IPS-11a (cell line): ENCODE measurements at regions not wholly inside any gene's neighbourhood (a gene's known extent, or its start where the extent isn't known, plus 50 kb on each side); places are given as distances from the start of the nearest gene placed in this dataset.
"Not testable (repeated sequence)": the region's sequence is repeated elsewhere in the genome, so short reads cannot be mapped to it uniquely, and the experiment has no call there.

ENCODE experiments used
- H3K4me3 ChIP-seq: one replicate; pipeline ENCODE4 v1.5.1; 2013; ENCODE audit warnings: low read depth, low read length, control low read depth

GRCh38 chr11:122604621-122605020 lies 50.9 kb upstream of the UBASH3B start:
- no peak overlapping the region for H3K4me3 ChIP-seq

GRCh38 chr11:122601141-122602125 lies 54.1 kb upstream of the UBASH3B start:
- no peak overlapping the region for H3K4me3 ChIP-seq

DNA sequence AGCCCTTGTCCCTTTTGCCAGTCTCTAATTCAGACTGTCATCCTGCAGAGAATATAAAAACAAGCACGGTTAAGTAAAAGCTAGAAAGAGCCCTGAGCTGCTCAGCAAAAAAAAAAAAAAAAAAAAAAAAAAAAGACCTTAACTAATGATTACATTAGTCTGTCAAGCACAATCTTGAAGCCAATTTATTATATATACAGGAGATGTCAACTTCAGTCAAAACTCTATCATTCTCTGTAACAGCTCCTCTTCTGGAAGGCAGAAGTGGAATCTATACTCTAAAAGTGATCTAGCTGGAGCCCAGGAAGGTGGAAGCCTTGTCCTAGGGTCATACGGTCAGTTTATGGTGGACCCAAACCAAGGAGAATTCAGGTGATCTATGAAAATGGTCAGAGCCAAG lies 55.2 kb upstream of the UBASH3B start:
- H3K4me3 ChIP-seq = no peak overlapping the region

DNA sequence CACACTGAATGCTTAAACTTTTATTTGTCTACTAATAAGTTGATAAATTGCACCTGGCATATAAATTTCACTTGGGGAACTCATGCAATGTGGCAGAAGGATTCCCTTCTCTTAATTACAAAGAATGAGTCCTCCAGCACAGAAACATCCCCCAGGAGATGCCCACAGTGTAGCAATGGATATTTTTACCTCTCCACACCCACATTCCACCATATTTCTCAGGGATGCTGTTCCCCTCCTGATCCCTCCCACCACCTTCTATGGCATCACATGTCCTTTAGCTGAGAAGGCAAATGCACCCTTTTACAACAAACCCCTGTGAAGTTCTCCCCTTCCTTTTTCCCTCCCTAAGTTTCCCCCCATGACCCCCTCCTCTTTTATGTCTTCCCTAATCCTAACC lies 56.1 kb upstream of the UBASH3B start:
- no peak overlapping the region for H3K4me3 ChIP-seq

- H3K4me3 ChIP-seq = no peak overlapping the region
Measured at GRCh38 chr11:122598971-122599370, 56.6 kb upstream of the UBASH3B start.

GRCh38 chr11:122597511-122597910 lies 58.0 kb upstream of the UBASH3B start:
- no peak overlapping the region for H3K4me3 ChIP-seq

DNA sequence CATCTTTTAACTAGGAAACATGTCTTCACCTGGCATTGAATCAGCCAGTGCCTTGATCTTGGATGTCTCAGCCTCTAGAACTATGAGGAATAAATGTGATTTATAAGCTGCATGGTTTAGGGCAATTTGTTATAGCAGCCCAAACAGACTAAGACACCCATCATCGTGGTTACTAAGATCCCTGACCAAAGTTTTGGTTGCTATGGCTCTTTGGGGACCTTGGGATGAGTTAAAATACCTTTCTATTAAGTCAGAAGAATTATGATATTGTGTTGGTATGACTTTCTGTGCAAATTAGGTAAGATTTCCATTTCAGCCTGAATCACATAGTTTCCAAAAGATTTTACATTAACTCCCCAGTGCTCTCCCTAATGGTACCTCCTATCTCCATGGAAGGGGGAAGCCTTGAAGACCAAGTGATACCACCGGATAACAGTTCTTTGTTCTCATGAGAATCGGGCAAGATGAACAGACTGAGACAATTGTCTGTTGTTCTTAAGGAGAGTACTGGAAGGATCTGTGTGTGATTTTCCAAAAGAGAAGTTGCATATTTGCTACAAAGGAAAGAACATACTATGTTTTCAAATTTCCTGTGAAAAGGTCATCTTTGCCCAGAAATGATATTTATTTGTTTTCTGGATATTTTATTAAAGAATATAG lies 60.4 kb upstream of the UBASH3B start:
- H3K4me3 ChIP-seq = no peak overlapping the region

GRCh38 chr11:122593473-122594420 lies 61.8 kb upstream of the UBASH3B start:
- H3K4me3 ChIP-seq = no peak overlapping the region

DNA sequence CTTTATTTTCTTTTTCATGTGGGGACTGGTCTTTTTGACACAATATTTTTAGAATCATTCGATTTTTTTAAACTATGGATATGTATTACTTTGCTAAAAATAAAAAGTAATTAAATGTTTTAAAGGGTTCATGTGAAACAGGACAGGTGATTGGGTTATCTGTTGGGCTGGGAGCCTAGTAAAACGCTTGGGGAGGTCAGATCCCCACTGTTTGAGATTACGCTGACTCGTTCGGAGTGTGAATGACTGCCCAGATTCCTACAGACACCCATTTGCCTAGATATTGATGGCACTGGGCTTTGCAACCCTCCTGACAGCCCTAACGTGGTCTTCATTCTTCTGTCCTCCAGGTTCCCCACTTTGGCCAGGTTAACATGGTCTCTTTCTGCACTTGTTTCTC lies 62.9 kb upstream of the UBASH3B start:
- no peak overlapping the region for H3K4me3 ChIP-seq

- no peak overlapping the region for H3K4me3 ChIP-seq
Measured at GRCh38 chr11:122584670-122585069, 70.9 kb upstream of the UBASH3B start.

- H3K4me3 ChIP-seq = not testable (repeated sequence)
Measured at GRCh38 chr11:122580071-122580470, 75.5 kb upstream of the UBASH3B start.

- H3K4me3 ChIP-seq = no peak overlapping the region
Measured at GRCh38 chr11:122578171-122578825, 77.2 kb upstream of the UBASH3B start.

DNA sequence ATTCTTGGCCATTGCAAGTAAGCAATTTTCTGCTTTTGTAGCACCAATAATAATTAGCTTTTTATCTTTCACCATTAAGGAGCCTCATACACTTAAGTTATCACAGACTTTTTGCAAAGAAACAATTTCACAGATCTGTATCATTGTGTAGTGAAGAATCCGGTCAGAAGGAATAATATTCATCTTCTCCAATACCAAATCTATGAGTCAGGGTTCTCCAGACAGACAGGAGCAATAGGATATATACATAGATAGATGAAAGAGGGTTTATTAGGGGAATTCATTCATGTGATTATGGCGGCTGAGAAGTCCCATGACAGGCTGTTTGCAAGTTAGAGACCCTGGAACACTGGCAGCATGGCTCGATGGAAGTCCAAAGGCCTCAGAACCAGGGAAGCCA lies 82.9 kb upstream of the UBASH3B start:
- H3K4me3 ChIP-seq = no peak overlapping the region

GRCh38 chr11:122563761-122564160 lies 91.8 kb upstream of the UBASH3B start:
- H3K4me3 ChIP-seq = no peak overlapping the region

DNA sequence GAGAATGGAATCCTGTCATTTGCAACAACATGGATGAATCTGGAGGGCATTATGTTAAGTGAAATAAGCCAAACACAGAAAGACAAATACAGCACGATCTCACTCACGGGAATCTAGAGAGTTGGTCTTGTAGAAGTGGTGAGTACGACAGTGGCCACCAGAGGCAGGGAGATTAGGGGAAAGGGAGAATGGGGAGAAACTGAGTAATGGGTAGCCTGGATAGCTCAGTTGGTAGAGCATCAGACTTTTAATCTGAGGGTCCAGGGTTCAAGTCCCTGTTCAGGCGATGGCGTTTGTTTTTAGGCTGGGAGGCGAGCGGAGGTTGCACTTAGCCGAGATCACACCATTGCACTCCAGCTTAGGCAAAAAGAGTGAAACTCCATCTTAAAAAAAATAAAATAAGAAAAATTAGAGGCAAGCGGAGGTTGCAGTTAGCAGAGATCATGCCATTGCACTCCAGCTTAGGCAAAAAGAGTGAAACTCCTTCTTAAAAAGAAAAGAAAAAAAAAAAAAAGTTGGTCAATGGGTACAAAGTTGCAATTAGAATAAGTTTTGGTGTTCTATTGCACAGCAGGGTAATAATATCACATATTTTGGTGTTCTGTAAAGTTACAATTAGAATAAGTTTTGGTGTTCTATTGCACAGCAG lies 95.7 kb upstream of the UBASH3B start:
- peak overlapping the region; percentile 41 for H3K4me3 ChIP-seq

DNA sequence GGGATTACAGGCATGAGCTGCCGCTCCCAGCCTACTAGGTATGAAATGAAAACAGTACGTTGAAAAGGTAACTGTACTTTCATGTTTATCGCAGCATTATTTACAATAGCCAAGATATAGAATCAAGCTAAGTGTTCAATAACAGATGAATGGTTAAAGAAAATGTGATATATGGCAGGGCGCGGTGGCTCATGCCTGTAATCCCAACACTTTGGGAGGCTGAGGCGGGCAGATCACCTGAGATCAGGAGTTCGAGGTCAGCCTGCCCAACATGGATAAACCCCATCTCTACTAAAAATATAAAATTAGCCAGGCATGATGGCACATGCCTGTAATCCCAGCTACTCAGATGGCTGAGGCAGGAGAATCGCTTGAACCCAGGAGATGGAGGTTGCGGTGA lies 96.3 kb upstream of the UBASH3B start:
- peak overlapping the region; percentile 41 for H3K4me3 ChIP-seq

DNA sequence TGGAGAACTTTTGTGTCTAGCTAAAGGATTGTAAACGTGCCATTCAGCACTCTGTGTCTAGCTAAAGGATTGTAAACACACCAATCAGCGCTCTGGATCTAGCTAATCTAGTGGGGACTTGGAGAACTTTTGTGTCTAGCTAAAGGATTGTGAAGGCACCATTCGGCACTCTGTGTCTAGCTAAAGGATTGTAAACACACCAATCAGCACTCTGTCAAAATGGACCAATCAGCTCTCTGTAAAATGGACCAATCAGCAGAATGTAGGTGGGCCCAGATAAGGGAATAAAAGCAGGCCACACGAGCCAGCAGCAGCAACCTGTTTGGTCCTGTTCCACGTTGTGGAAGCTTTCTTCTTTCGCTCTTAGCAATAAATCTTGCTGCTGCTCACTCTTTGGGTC lies 98.4 kb upstream of the UBASH3B start:
- H3K4me3 ChIP-seq = not testable (repeated sequence)

DNA sequence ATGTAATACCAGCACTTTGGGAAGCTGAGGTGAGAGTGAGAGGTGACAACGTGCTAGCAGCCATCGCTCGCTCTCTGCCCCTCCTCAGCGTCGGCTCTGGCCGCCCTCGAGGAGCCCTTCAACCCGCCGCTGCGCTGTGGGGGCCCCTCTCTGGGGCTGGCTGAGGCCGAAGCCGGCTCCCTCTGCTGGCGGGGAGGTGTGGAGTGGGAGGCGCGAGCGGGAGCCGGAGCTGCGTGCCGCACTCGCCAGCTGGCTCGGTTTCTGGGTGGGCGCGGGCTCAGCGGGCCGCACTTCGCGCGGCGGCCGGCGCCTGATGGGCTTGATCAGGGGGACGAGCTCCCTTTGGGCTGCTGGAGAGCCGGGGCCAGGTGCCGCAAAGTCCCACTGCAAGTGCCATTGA lies 98.9 kb upstream of the UBASH3B start:
- no peak overlapping the region for H3K4me3 ChIP-seq

GRCh38 chr11:122538060-122538459 lies 117.5 kb upstream of the UBASH3B start:
- no peak overlapping the region for H3K4me3 ChIP-seq

DNA sequence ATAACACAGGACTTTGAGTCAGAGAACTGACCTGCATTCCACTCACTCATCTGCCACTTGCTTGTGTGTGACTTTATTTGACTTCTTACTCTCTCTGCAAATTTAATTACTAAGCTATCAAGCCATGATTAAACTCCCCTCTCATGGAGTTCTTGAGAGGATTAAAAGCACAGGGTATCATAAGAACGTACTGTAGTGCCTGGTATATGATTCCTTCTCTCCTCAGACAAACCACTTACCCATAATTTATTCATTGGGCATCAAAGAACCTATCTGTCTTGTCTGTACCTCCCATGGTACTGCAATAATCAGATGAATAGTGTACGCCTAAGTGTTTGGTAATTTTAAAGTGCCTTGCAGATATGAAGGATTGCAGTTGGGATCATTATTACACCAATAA lies 130.6 kb upstream of the UBASH3B start:
- no peak overlapping the region for H3K4me3 ChIP-seq
